Naive thymus-derived CD8-positive, alpha-beta T cell (primary cell): ENCODE measurements at regions not wholly inside any gene's neighbourhood (a gene's known extent, or its start where the extent isn't known, plus 50 kb on each side); places are given as distances from the start of the nearest gene placed in this dataset.

Experiments
- ATAC-seq, 2 donors: fragments of 150-1000 bp; cut with Tn5 transposase in 1 of 2; sonication (Bioruptor Pico), chemical (Tn5 transposase) in 1 of 2; 1 replicate in 1 of 2; 2 replicates in 1 of 2; pipeline ENCODE4 v1.10.0; 2021; ENCODE audit warnings: mild to moderate bottlenecking in 2 of 2, moderate library complexity in 2 of 2
- POLR2A ChIA-PET: fragments of 350-600 bp; sonication (Branson Sonifier 250); formaldehyde crosslinking; loops from one replicate; lab custom pipeline; 2021; ENCODE audit warnings: antibody characterized with exemption; lab: Charles Lee
- DNase-seq, 10 donors: peaks; one replicate each; pipeline versions ENCODE4 v3.0.0 to v3.0.0-alpha.2; 2020 to 2022
- H3K27ac Mint-ChIP-seq, 10 donors: one replicate each; pipeline ENCODE4 v1.8.0; 2020 to 2022; ENCODE audit warnings: mild to moderate bottlenecking in 10 of 10, mixed read lengths in 10 of 10, moderate library complexity in 4 of 10, inconsistent platforms in 1 of 10
- H3K27me3 Mint-ChIP-seq, 5 donors: one replicate each; pipeline ENCODE4 v1.8.0; 2021 to 2022; ENCODE audit warnings: mixed read lengths in 5 of 5
- H3K36me3 Mint-ChIP-seq, 3 donors: one replicate each; pipeline ENCODE4 v1.8.0; 2020 to 2022; ENCODE audit warnings: mixed read lengths in 3 of 3, mild to moderate bottlenecking in 2 of 3, inconsistent platforms in 1 of 3
- H3K4me1 Mint-ChIP-seq, 4 donors: one replicate each; pipeline ENCODE4 v1.8.0; 2021 to 2022; ENCODE audit warnings: mixed read lengths in 4 of 4
- H3K4me3 Mint-ChIP-seq, 10 donors: one replicate each; pipeline ENCODE4 v1.8.0; 2020 to 2022; ENCODE audit warnings: mild to moderate bottlenecking in 10 of 10, mixed read lengths in 10 of 10, moderate library complexity in 6 of 10, inconsistent platforms in 1 of 10
- H3K9me3 Mint-ChIP-seq, 9 donors: one replicate each; pipeline ENCODE4 v1.8.0; 2020 to 2022; ENCODE audit warnings: mixed read lengths in 9 of 9, mild to moderate bottlenecking in 3 of 9, inconsistent platforms in 1 of 9, moderate library complexity in 1 of 9

DNA sequence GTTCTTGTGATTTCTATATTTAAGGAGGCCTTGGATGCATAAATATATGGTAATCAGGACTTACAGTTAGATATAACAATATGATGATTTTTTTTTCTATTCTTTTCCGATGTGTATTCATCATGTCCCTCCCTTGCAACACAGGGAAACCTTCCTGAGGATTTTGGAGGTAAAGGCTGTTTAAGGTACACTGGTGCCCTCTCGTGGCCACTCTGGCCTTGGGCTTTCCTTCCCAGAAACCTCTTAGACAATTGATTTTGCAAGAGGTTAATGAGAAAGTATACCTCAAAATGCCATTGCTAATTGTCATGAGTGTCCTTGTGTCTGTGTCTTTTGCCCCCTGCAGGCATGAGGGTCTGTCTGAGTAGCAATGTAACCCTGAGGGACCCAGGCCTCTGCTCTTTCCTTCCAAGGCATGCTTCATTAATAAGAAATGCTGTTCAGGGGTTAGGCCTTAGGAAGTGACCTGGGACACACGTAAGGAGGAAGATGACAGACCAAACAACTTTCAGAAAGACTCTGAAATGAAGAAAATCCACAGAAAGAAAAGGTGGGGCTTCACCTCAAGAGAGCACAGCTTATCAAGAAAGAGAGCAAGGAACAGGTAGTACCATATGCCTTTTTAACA, 70.3 kb upstream of the PPP2R3A start:
- no peak for ATAC-seq
- peaks cover 0 to 16% (median 3%) of the 10 kb centered on the region in 5 donors for H3K27me3 Mint-ChIP-seq
- no peak overlapping the region for H3K27ac Mint-ChIP-seq
- DNase-seq, result peak in 4 of 10 donors; percentile 1 to 11 (median 6)
- H3K9me3 Mint-ChIP-seq, result no peaks in the 10 kb centered on the region
- POLR2A ChIA-PET, result no interaction called here
- H3K36me3 Mint-ChIP-seq, result no peaks in the 10 kb centered on the region
- H3K4me1 Mint-ChIP-seq, result no peaks in the 10 kb centered on the region
- H3K4me3 Mint-ChIP-seq, result no peak overlapping the region

- Mint-ChIP-seq H3K4me3 (no peak overlapping the region), H3K27me3 (peaks cover 0 to 14% (median 3%) of the 10 kb centered on the region in 5 donors), H3K36me3 (no peaks in the 10 kb centered on the region), H3K4me1 (no peaks in the 10 kb centered on the region), H3K27ac (no peak overlapping the region), H3K9me3 (no peaks in the 10 kb centered on the region)
- POLR2A ChIA-PET, result no interaction called here
- no peak for ATAC-seq
- no peak for DNase-seq
Measured at GRCh38 chr3:135895734-135896121, 69.8 kb upstream of the PPP2R3A start.

DNA sequence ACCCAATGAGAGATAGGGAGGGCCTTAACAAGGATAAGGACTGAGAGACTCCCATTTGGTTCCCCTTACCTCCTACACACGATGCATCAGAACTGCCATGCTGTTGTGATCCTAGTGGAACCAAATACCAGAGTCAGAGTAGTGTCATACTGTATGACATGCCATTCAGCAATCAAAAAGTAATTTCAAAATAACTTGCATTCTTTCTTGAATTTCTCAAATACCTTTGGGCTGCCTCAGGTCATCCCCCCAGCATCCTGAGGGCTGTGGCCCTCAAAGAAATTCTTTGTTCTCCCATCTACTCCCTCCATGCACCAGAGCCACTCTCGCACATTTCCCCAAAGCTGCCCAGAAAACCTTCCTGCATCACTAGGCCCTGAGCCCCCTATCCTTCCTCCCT, 68.9 kb upstream of the PPP2R3A start:
- H3K4me3 Mint-ChIP-seq, result no peak overlapping the region
- no peaks in the 10 kb centered on the region for H3K9me3 Mint-ChIP-seq
- H3K4me1 Mint-ChIP-seq, result no peaks in the 10 kb centered on the region
- DNase-seq, result no peak
- POLR2A ChIA-PET, result no interaction called here
- H3K27ac Mint-ChIP-seq, result no peak overlapping the region
- H3K36me3 Mint-ChIP-seq, result no peaks in the 10 kb centered on the region
- no peak for ATAC-seq
- peaks cover 3 to 19% (median 5%) of the 10 kb centered on the region in 5 donors for H3K27me3 Mint-ChIP-seq

DNA sequence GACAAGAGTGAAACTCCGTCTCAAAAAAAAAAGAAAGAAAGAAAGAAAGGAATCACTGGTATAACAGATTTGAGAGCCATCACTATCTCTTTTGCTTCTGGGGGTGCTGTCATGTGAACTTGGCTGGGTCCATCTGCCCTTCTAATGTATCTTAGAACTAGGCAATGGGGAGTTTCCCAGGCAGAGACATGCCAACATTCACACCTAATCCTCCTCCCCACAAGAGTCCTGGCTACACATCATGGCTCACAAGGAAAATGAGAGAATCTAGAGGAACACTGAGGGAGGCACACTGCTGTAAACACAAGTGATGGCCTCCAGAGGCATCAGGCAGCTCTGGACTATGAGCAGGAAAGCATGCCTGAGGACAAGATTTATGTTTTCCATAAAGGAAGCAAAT, 67.8 kb upstream of the PPP2R3A start:
- H3K9me3 Mint-ChIP-seq, result no peaks in the 10 kb centered on the region
- POLR2A ChIA-PET, result no interaction called here
- H3K4me3 Mint-ChIP-seq, result no peak overlapping the region
- peaks cover 3 to 21% (median 10%) of the 10 kb centered on the region in 5 donors for H3K27me3 Mint-ChIP-seq
- no peaks in the 10 kb centered on the region for H3K36me3 Mint-ChIP-seq
- DNase-seq, result no peak
- ATAC-seq, result no peak
- H3K4me1 Mint-ChIP-seq, result no peaks in the 10 kb centered on the region
- no peak overlapping the region for H3K27ac Mint-ChIP-seq

- no peaks in the 10 kb centered on the region for H3K36me3 Mint-ChIP-seq
- POLR2A ChIA-PET, result no interaction called here
Measured at GRCh38 chr3:135898774-135899173, 66.8 kb upstream of the PPP2R3A start.

GRCh38 chr3:135905058-135905724, 60.3 kb upstream of the PPP2R3A start:
- POLR2A ChIA-PET, result no interaction called here
- Mint-ChIP-seq H3K36me3 (no peaks in the 10 kb centered on the region), H3K27me3 (peaks cover 10 to 32% (median 12%) of the 10 kb centered on the region in 5 donors), H3K4me3 (no peak overlapping the region), H3K9me3 (peaks cover 0 to 2% (median 0%) of the 10 kb centered on the region in 9 donors), H3K4me1 (no peaks in the 10 kb centered on the region), H3K27ac (no peak overlapping the region)
- ATAC-seq, result no peak
- DNase-seq, result no peak

More at GRCh38 chr3:135898774-135899173, 66.8 kb upstream of the PPP2R3A start:
- Mint-ChIP-seq H3K9me3 (no peaks in the 10 kb centered on the region), H3K4me3 (no peak overlapping the region), H3K4me1 (no peaks in the 10 kb centered on the region), H3K27ac (no peak overlapping the region), H3K27me3 (peaks cover 4 to 24% (median 10%) of the 10 kb centered on the region in 5 donors)
- no peak for ATAC-seq
- DNase-seq, result no peak

DNA sequence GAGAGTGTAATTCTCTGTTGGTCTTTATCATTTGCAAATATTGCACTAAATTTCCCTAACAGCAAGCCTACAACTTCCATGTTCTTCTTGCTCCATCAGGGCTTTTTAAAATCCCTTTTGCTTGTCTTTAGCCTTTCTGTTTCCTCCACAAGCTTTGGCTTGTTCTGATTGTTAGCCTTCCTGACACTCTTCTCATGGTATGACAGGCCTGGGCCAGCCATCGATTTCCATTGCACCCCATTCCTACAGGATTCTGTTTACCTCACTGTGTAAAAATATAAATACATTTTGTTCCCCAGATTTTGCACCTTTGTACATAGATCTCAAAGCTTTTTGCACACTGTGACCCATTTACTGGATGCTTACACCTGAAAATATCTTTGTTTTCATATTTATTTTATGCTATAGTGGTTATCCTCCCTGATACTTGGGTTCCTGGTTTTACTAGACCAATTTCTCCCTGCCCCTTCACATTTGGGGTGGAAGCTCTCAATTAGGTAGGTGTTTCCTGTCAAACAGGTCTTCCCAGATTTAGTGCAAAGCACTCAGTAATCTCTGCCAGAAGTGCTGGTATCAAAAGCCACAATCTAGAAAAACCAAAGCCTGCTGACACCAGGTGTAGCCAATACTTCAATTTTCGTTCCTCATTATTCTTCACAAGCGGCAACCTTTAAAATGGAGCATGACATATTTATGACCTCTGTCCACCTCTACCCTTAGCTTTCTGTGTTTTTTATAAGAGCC, 57.9 kb upstream of the PPP2R3A start:
- Mint-ChIP-seq H3K9me3 (peaks cover 0 to 2% (median 0%) of the 10 kb centered on the region in 9 donors), H3K27ac (no peak overlapping the region), H3K27me3 (peaks cover 5 to 18% (median 8%) of the 10 kb centered on the region in 5 donors), H3K4me1 (no peaks in the 10 kb centered on the region), H3K4me3 (no peak overlapping the region), H3K36me3 (no peaks in the 10 kb centered on the region)
- POLR2A ChIA-PET, result no interaction called here
- DNase-seq, result no peak
- no peak for ATAC-seq

DNA sequence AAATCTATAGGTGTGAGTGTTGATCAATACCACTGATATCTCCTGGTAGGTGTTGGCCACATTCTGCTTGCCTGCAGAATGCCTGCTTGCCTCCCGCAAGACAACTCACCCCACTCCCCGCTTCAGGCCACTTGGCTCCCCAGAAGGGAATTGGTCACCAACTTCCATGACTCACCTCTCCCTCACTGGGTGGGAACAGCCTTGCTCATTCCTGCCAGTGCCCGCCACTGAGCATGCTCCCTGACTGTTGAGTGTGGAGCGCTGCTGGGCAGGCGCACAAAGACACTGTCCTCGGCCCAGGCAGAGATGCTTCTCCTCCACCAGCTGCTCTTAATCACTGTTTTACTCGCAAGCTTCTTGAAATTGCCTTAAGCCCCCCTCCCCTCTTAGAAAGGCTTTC, 57.3 kb upstream of the PPP2R3A start:
- POLR2A ChIA-PET, result no interaction called here

DNA sequence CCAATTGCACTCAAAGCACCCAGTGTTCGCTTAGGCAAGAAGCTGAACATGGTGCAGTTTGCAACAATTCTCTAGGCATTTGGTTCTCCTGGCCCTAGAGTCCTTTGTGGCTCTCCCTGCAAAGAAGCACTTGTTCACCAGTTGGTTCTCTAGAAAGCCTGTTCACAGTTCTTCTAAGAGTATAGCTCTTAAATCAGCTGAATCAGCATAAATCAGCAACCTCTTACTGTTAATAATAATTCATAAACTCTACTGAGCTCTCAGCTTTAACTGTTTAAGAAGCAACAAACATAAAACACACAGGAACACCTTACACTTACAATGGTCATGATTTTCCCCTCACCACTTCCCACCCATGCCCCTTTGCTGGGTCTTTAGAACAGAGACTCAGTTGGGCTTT, 56.8 kb upstream of the PPP2R3A start:
- no peak overlapping the region for H3K4me3 Mint-ChIP-seq
- POLR2A ChIA-PET, result no interaction called here
- ATAC-seq, result no peak
- no peak for DNase-seq
- H3K4me1 Mint-ChIP-seq, result no peaks in the 10 kb centered on the region
- H3K27ac Mint-ChIP-seq, result no peak overlapping the region
- peaks cover 3 to 15% (median 5%) of the 10 kb centered on the region in 5 donors for H3K27me3 Mint-ChIP-seq
- H3K9me3 Mint-ChIP-seq, result peaks cover 0 to 2% (median 0%) of the 10 kb centered on the region in 9 donors
- H3K36me3 Mint-ChIP-seq, result no peaks in the 10 kb centered on the region

More for the DNA sequence above, 57.3 kb upstream of the PPP2R3A start:
- H3K27me3 Mint-ChIP-seq, result peaks cover 5 to 18% (median 8%) of the 10 kb centered on the region in 5 donors
- H3K36me3 Mint-ChIP-seq, result no peaks in the 10 kb centered on the region
- ATAC-seq (no peak), DNase-seq (no peak)
- no peak overlapping the region for H3K27ac Mint-ChIP-seq
- no peak overlapping the region for H3K4me3 Mint-ChIP-seq
- H3K9me3 Mint-ChIP-seq, result peaks cover 0 to 2% (median 0%) of the 10 kb centered on the region in 9 donors
- no peaks in the 10 kb centered on the region for H3K4me1 Mint-ChIP-seq

DNA sequence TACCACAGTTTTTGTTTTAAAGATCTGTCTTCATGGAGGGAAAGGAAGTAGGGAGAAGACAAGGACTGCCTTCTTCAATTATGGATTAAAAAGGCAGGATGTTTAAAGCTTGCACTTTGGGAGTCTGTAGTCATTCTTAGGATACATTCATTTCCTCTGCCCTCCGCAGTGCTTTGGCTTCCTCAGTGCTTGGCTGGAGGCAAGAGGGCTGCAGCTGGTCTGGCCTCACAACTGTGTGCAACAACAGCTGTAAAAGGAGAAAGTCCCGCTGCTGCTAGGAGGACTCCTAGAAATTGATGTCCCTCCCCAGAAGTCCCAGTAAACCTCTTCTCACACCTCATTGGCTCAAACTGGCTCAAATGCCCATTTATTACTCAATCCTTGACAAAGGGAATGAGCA, 54.4 kb upstream of the PPP2R3A start:
- Mint-ChIP-seq H3K4me3 (no peak overlapping the region), H3K27me3 (peaks cover 0 to 6% (median 0%) of the 10 kb centered on the region in 5 donors), H3K9me3 (peaks cover 0 to 2% (median 0%) of the 10 kb centered on the region in 9 donors), H3K36me3 (no peaks in the 10 kb centered on the region), H3K4me1 (no peaks in the 10 kb centered on the region), H3K27ac (no peak overlapping the region)
- POLR2A ChIA-PET, result no interaction called here
- no peak for ATAC-seq
- no peak for DNase-seq

DNA sequence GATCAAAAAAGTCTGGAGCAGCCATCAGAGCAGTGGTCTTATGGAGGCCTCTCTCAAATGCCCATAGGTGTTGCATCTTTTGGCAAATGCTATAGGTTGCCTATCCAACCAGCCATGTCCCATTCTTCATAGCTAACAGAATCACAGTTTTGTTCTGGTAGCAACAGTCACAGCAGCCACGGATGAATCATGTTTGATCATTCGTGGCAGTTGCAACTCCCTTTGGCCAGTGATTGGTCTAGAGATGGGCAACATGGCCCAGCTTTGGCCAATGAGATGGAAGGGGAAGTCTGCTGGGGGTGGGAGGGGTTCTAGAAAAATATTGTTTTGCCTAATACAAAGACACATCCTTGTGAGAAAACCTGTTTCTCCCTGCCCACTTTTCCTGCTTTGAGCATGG, 50.3 kb upstream of the PPP2R3A start:
- Mint-ChIP-seq H3K27me3 (peaks cover 0 to 11% (median 8%) of the 10 kb centered on the region in 5 donors), H3K9me3 (no peaks in the 10 kb centered on the region), H3K36me3 (no peaks in the 10 kb centered on the region), H3K27ac (no peak overlapping the region), H3K4me3 (no peak overlapping the region), H3K4me1 (no peaks in the 10 kb centered on the region)
- ATAC-seq (no peak), DNase-seq (no peak)
- POLR2A ChIA-PET, result no interaction called here
